GM23338 (cell line): ENCODE measurements at regions not wholly inside any gene's neighbourhood (a gene's known extent, or its start where the extent isn't known, plus 50 kb on each side); places are given as distances from the start of the nearest gene placed in this dataset.

ENCODE experiments used
- ATAC-seq: fragments of 200-7000 bp; cut with Tn5 transposase; 3 replicates; pipeline ENCODE4 v1.9.1; 2020
- DNase-seq: peaks from one replicate; pipeline ENCODE4 v3.0.0-alpha.2; 2015; ENCODE audit warnings: low spot score
- H2AFZ ChIP-seq: fragments of 200-600 bp; sonication (generic); 2 replicates; pipeline ENCODE4 v1.8.0; 2016; ENCODE audit warnings: antibody characterized with exemption, mild to moderate bottlenecking, moderate library complexity
- H3F3A ChIP-seq: fragments of 200-600 bp; sonication (generic); replicated peaks from 2 replicates; pipeline ENCODE4 v1.8.0; 2017; ENCODE audit warnings: antibody characterized with exemption, mixed run types, low read depth
- H3K27ac ChIP-seq: fragments of 200-600 bp; sonication (generic); 2 replicates; pipeline ENCODE4 v1.6.1; 2016; ENCODE audit warnings: low read depth
- H3K27me3 ChIP-seq: fragments of 200-600 bp; sonication (generic); 2 replicates; pipeline ENCODE4 v1.8.0; 2016; ENCODE audit warnings: mild to moderate bottlenecking, mixed run types, moderate library complexity; ENCODE audit not compliant: insufficient read depth
- H3K36me3 ChIP-seq: fragments of 200-600 bp; sonication (generic); 2 replicates; pipeline ENCODE4 v1.8.0; 2016; ENCODE audit warnings: mild to moderate bottlenecking; ENCODE audit not compliant: insufficient read depth
- H3K4me1 ChIP-seq: fragments of 200-600 bp; sonication (generic); 2 replicates; pipeline ENCODE4 v1.8.0; 2016; ENCODE audit warnings: mild to moderate bottlenecking, moderate library complexity; ENCODE audit not compliant: insufficient read depth
- H3K4me2 ChIP-seq: fragments of 200-600 bp; sonication (generic); 2 replicates; pipeline ENCODE4 v1.7.1; 2017; ENCODE audit warnings: mixed run types
- H3K4me3 ChIP-seq: fragments of 200-600 bp; sonication (generic); 2 replicates; pipeline ENCODE4 v1.6.1; 2016; ENCODE audit warnings: mixed run types
- H3K79me2 ChIP-seq: fragments of 200-600 bp; sonication (generic); replicated peaks from 2 replicates; pipeline ENCODE4 v1.8.0; 2017; ENCODE audit warnings: mild to moderate bottlenecking; ENCODE audit not compliant: insufficient read depth
- H3K9me2 ChIP-seq: fragments of 200-600 bp; sonication (generic); 2 replicates; pipeline ENCODE4 v1.8.0; 2017; ENCODE audit not compliant: insufficient read depth
- H4K20me1 ChIP-seq: fragments of 200-600 bp; sonication (generic); replicated peaks from 2 replicates; pipeline ENCODE4 v1.8.0; 2017; ENCODE audit warnings: mild to moderate bottlenecking; ENCODE audit not compliant: insufficient read depth
- H3K27ac Mint-ChIP-seq: 2 replicates; pipeline ENCODE4 v1.8.0; 2020; ENCODE audit warnings: inconsistent platforms, mild to moderate bottlenecking, moderate library complexity, mixed read lengths
- H3K27me3 Mint-ChIP-seq: 3 replicates; pipeline ENCODE4 v1.8.0; 2022; ENCODE audit warnings: low read depth, mild to moderate bottlenecking, moderate library complexity, mixed read lengths, inconsistent platforms; ENCODE audit not compliant: insufficient read depth, poor library complexity
- H3K36me3 Mint-ChIP-seq: 3 replicates; pipeline ENCODE4 v1.8.0; 2021; ENCODE audit warnings: low read depth, mild to moderate bottlenecking, inconsistent platforms, moderate library complexity, mixed read lengths
- H3K4me1 Mint-ChIP-seq: 3 replicates; pipeline ENCODE4 v1.8.0; 2020; ENCODE audit warnings: mild to moderate bottlenecking, inconsistent platforms, mixed read lengths
- H3K4me3 Mint-ChIP-seq: 3 replicates; pipeline ENCODE4 v1.8.0; 2021; ENCODE audit warnings: moderate library complexity, mild to moderate bottlenecking, inconsistent platforms, mixed read lengths
- H3K9me3 Mint-ChIP-seq: 3 replicates; pipeline ENCODE4 v1.8.0; 2020; ENCODE audit warnings: moderate library complexity, mild to moderate bottlenecking, inconsistent platforms, mixed read lengths
- STAT1 ChIP-seq: IDR thresholded peaks from one replicate; pipeline ENCODE4 v1.6.1; 2016; ENCODE audit warnings: antibody characterized with exemption; ENCODE audit not compliant: unreplicated experiment
- ZNF114 ChIP-seq: fragments of 250-450 bp; sonication (Bioruptor Pico); IDR thresholded peaks from 2 replicates; pipeline ENCODE4 v1.5.0; 2020; ENCODE audit warnings: mild to moderate bottlenecking, moderate library complexity
- ZNF331 ChIP-seq: fragments of 250-450 bp; sonication (Bioruptor Pico); IDR thresholded peaks from 2 replicates; pipeline ENCODE4 v1.5.0; 2020; ENCODE audit warnings: low read depth, mild to moderate bottlenecking, moderate library complexity
- ZNF462 ChIP-seq: fragments of 250-450 bp; sonication (Bioruptor Pico); IDR thresholded peaks from 2 replicates; pipeline ENCODE4 v1.5.0; 2020; ENCODE audit warnings: mild to moderate bottlenecking, moderate library complexity
- TF ChIP-seq, protein P1 (sequence below), 2 experiments: fragments of 200-600 bp in 1 of 2; sonication (generic) in 1 of 2; conservative IDR thresholded peaks; 2 replicates each; pipeline versions ENCODE4 v1.5.1 to v1.6.1; 2016 to 2017; ENCODE audit warnings: antibody characterized with exemption in 2 of 2, low read depth in 2 of 2, mild to moderate bottlenecking in 2 of 2, moderate library complexity in 1 of 2
- TF ChIP-seq, protein P2 (sequence below): IDR thresholded peaks from 2 replicates; pipeline ENCODE4 v1.6.1; 2016; ENCODE audit warnings: antibody characterized with exemption
- TF ChIP-seq, protein P3 (sequence below): IDR thresholded peaks from one replicate; pipeline ENCODE4 v1.6.1; 2018; ENCODE audit warnings: antibody characterized with exemption; ENCODE audit not compliant: unreplicated experiment

DNA sequence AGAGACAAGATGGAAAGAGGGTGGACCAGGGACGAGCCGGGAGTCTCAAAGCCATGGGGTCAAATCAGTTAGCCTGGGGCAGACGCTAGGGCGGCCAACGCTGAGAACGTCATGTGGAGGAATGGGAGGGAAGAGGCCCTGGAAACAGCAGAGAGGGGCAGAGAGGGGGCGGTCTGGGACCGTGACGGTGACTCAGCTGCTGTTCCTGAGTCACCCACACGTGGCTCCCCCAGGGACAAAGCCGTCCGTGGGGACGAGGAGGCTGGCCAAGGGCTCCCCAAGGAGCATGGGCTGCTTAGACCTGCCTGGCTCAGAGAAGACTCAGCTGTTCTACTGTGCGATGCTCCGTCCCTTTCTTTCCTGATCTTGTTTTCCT is 108.4 kb upstream of the LRPAP1 start:
- no peak overlapping the region for H3K27ac ChIP-seq
- H3K27me3 Mint-ChIP-seq = peaks cover 20% of the 10 kb centered on the region

More for the DNA sequence above, 108.4 kb upstream of the LRPAP1 start:
- Histone ChIP-seq H3K9me2 (no peaks in the 10 kb centered on the region), H3K79me2 (no peaks in the 10 kb centered on the region), H3K4me3 (no peak overlapping the region), H3K36me3 (no peaks in the 10 kb centered on the region), H3F3A (no peaks in the 10 kb centered on the region), H2AFZ (no peak overlapping the region), H3K4me2 (no peak overlapping the region), H3K27me3 (no peaks in the 10 kb centered on the region), H3K4me1 (no peaks in the 10 kb centered on the region), H4K20me1 (no peaks in the 10 kb centered on the region)
- TF ChIP-seq, protein P1, sequence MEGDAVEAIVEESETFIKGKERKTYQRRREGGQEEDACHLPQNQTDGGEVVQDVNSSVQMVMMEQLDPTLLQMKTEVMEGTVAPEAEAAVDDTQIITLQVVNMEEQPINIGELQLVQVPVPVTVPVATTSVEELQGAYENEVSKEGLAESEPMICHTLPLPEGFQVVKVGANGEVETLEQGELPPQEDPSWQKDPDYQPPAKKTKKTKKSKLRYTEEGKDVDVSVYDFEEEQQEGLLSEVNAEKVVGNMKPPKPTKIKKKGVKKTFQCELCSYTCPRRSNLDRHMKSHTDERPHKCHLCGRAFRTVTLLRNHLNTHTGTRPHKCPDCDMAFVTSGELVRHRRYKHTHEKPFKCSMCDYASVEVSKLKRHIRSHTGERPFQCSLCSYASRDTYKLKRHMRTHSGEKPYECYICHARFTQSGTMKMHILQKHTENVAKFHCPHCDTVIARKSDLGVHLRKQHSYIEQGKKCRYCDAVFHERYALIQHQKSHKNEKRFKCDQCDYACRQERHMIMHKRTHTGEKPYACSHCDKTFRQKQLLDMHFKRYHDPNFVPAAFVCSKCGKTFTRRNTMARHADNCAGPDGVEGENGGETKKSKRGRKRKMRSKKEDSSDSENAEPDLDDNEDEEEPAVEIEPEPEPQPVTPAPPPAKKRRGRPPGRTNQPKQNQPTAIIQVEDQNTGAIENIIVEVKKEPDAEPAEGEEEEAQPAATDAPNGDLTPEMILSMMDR (conservative IDR thresholded peaks at IDR 0.05; ENCODE audit: low read depth in 2 of 2) = no peak
- TF ChIP-seq, protein P2, sequence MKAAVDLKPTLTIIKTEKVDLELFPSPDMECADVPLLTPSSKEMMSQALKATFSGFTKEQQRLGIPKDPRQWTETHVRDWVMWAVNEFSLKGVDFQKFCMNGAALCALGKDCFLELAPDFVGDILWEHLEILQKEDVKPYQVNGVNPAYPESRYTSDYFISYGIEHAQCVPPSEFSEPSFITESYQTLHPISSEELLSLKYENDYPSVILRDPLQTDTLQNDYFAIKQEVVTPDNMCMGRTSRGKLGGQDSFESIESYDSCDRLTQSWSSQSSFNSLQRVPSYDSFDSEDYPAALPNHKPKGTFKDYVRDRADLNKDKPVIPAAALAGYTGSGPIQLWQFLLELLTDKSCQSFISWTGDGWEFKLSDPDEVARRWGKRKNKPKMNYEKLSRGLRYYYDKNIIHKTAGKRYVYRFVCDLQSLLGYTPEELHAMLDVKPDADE = no peak
- no peak for TF ChIP-seq ZNF114
- TF ChIP-seq, protein P3, sequence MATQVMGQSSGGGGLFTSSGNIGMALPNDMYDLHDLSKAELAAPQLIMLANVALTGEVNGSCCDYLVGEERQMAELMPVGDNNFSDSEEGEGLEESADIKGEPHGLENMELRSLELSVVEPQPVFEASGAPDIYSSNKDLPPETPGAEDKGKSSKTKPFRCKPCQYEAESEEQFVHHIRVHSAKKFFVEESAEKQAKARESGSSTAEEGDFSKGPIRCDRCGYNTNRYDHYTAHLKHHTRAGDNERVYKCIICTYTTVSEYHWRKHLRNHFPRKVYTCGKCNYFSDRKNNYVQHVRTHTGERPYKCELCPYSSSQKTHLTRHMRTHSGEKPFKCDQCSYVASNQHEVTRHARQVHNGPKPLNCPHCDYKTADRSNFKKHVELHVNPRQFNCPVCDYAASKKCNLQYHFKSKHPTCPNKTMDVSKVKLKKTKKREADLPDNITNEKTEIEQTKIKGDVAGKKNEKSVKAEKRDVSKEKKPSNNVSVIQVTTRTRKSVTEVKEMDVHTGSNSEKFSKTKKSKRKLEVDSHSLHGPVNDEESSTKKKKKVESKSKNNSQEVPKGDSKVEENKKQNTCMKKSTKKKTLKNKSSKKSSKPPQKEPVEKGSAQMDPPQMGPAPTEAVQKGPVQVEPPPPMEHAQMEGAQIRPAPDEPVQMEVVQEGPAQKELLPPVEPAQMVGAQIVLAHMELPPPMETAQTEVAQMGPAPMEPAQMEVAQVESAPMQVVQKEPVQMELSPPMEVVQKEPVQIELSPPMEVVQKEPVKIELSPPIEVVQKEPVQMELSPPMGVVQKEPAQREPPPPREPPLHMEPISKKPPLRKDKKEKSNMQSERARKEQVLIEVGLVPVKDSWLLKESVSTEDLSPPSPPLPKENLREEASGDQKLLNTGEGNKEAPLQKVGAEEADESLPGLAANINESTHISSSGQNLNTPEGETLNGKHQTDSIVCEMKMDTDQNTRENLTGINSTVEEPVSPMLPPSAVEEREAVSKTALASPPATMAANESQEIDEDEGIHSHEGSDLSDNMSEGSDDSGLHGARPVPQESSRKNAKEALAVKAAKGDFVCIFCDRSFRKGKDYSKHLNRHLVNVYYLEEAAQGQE = no peak
- no peak for TF ChIP-seq STAT1
- no peak for TF ChIP-seq ZNF331
- no peak for TF ChIP-seq ZNF462 (CRISPR knock-in tag)
- DNase-seq (no peak), ATAC-seq (no peak; the same call in 2 of the 3 replicates)
- no peak overlapping the region for H3K27ac Mint-ChIP-seq
- H3K9me3 Mint-ChIP-seq = peaks cover 9% of the 10 kb centered on the region; the same call in 2 of the 3 replicates
- H3K36me3 Mint-ChIP-seq = no peaks in the 10 kb centered on the region
- peaks cover 2% of the 10 kb centered on the region; the same call in 1 of the 3 replicates for H3K4me1 Mint-ChIP-seq
- H3K4me3 Mint-ChIP-seq = no peak overlapping the region
